Esophagus squamous epithelium (tissue), 5 donors: ENCODE measurements at regions not wholly inside any gene's neighbourhood (a gene's known extent, or its start where the extent isn't known, plus 50 kb on each side); places are given as distances from the start of the nearest gene placed in this dataset.

Experiments
- DNase-seq: peaks from one replicate; lab custom pipeline; 2025; lab: John Stamatoyannopoulos, UW
- H3K27ac ChIP-seq, 4 donors: fragments of 200-600 bp; sonication (generic); one replicate each; pipeline ENCODE4 v1.5.1; 2016 to 2019; ENCODE audit warnings: mild to moderate bottlenecking in 1 of 4
- H3K27me3 ChIP-seq, 4 donors: fragments of 200-600 bp; sonication (generic); 1 replicate in 3 of 4; 2 replicates in 1 of 4; pipeline versions ENCODE4 v1.5.1 to v1.6.0; 2017 to 2021; ENCODE audit warnings: antibody characterized with exemption in 1 of 4
- H3K36me3 ChIP-seq, 3 donors: fragments of 200-600 bp; sonication (generic); one replicate each; pipeline ENCODE4 v1.5.1; 2016 to 2019
- H3K4me1 ChIP-seq, 3 donors: fragments of 200-600 bp; sonication (generic); one replicate each; pipeline ENCODE4 v1.5.1; 2017 to 2019
- H3K4me3 ChIP-seq, 4 donors: fragments of 200-600 bp; sonication (generic); 1 replicate in 3 of 4; 2 replicates in 1 of 4; pipeline ENCODE4 v1.5.1; 2016 to 2019; ENCODE audit warnings: mild to moderate bottlenecking in 2 of 4, moderate library complexity in 1 of 4
- H3K9me3 ChIP-seq, 3 donors: fragments of 200-600 bp; sonication (generic); one replicate each; pipeline ENCODE4 v1.5.1; 2016 to 2019
- POLR2A ChIP-seq, 4 donors: fragments of 450-650 bp; IDR thresholded peaks; one replicate each; pipeline ENCODE4 v1.6.1; 2017; ENCODE audit warnings: antibody characterized with exemption in 4 of 4, mild to moderate bottlenecking in 4 of 4, moderate library complexity in 3 of 4
- WGBS, 2 donors: methylation state at CpG; one replicate each; pipeline ENCODE4 v1.1.5; 2018; 5-methylcytosine and 5-hydroxymethylcytosine counted together
- intact Hi-C: fragments of 100-400 bp; cut with DNase I; formaldehyde crosslinking; loops from one replicate; pipeline ENCODE4 v1.15.0; 2022
- TF ChIP-seq, protein P1 (sequence below), 6 experiments: fragments of 450-650 bp in 4 of 6; fragments of 200-600 bp in 2 of 6; sonication (generic) in 2 of 6; IDR thresholded peaks; one replicate each; pipeline ENCODE4 v1.5.1; 2016 to 2019; ENCODE audit warnings: antibody characterized with exemption in 6 of 6, mild to moderate bottlenecking in 4 of 6, moderate library complexity in 4 of 6
- donor health status: DM: yes; HTN: yes; CAD: no.

DNA sequence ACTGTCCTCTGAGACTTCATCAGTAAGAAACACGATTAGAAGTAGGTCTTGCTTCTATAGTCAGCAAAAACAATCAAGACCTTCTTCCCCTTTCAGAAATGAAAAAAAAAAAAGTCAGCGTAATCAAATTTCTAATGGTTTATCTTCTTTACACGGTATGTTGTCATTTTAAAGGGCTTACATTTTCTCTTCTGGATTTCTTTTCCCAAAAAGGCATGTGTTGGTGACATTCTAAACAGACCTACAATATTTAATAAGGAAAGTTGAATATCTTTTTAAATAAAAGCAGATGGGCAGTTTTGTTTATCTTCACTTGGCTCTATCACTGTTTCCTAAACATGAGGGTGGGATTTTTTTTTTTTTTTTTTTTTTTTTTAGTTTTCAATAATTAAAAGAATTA lies 197.3 kb upstream of the ADAMTS9 start:
- 63 to 72% methylated on average over 3 of the region's 3 CpGs for WGBS, 2 donors
- no peak overlapping the region for H3K4me3 ChIP-seq
- H3K27ac ChIP-seq = peak overlapping the region in 3 of 4 donors; percentile 7 to 48 (median 9)
- H3K36me3 ChIP-seq = no peaks in the 10 kb centered on the region
- H3K27me3 ChIP-seq = no peaks in the 10 kb centered on the region
- no peak for TF ChIP-seq POLR2A (IDR thresholded peaks at IDR 0.05)
- TF ChIP-seq, protein P1, sequence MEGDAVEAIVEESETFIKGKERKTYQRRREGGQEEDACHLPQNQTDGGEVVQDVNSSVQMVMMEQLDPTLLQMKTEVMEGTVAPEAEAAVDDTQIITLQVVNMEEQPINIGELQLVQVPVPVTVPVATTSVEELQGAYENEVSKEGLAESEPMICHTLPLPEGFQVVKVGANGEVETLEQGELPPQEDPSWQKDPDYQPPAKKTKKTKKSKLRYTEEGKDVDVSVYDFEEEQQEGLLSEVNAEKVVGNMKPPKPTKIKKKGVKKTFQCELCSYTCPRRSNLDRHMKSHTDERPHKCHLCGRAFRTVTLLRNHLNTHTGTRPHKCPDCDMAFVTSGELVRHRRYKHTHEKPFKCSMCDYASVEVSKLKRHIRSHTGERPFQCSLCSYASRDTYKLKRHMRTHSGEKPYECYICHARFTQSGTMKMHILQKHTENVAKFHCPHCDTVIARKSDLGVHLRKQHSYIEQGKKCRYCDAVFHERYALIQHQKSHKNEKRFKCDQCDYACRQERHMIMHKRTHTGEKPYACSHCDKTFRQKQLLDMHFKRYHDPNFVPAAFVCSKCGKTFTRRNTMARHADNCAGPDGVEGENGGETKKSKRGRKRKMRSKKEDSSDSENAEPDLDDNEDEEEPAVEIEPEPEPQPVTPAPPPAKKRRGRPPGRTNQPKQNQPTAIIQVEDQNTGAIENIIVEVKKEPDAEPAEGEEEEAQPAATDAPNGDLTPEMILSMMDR (IDR thresholded peaks at IDR 0.05) = no peak
- H3K4me1 ChIP-seq = peaks cover 0 to 18% (median under 1%) of the 10 kb centered on the region in 3 donors
- no peaks in the 10 kb centered on the region for H3K9me3 ChIP-seq
- intact Hi-C loops = no loop called here
- no peak for DNase-seq

DNA sequence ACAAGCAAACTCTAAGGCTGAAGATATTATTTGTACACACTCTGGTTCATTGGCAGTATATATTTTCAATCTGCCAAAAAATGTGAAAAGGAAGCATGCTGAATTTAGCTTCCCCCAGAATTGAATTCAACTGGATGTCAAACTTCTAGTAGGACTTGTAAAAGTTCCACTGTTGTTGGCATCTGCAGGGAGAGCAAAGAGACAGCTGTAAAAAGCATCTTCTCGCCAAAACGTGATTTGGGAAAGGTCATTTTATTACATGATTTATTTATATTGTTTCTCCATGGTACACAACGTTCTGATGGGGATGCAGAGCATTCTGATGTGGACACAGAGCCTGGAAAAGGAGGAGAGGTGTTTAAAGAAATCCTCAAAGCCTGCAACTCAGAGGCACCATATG lies 196.7 kb upstream of the ADAMTS9 start:
- Histone ChIP-seq H3K36me3 (no peaks in the 10 kb centered on the region), H3K4me1 (peaks cover 0 to 12% (median 0%) of the 10 kb centered on the region in 3 donors), H3K27ac (peak overlapping the region in 3 of 4 donors; percentile 7 to 48 (median 9)), H3K27me3 (no peaks in the 10 kb centered on the region), H3K4me3 (no peak overlapping the region), H3K9me3 (no peaks in the 10 kb centered on the region)
- intact Hi-C loops = no loop called here
- 54 to 61% methylated on average over 3 of the region's 3 CpGs for WGBS, 2 donors
- no peak for DNase-seq
- TF ChIP-seq, protein P1 (IDR thresholded peaks at IDR 0.05) = no peak
- TF ChIP-seq POLR2A (IDR thresholded peaks at IDR 0.05) = no peak

DNA sequence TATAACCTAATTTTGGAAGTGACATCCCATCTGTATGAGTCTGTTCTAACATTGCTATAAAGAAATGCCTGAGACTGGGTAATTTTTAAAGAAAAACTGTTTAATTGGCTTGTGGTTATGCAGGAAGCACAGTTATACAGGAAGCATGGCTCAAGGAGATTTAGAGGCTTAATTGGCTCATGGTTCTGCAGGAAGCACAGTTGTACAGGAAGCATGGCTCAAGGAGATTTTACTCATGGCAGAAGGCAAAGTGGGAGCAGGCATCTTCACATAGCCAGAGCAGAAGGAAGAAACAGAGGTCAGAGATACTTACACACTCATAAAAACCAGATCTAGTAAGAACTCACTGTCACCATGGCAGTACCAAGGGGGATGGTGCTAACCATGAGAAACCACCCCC lies 193.1 kb upstream of the ADAMTS9 start:
- intact Hi-C loops = no loop called here
- TF ChIP-seq, protein P1 (IDR thresholded peaks at IDR 0.05) = no peak
- no peak for TF ChIP-seq POLR2A (IDR thresholded peaks at IDR 0.05)
- H3K9me3 ChIP-seq = no peaks in the 10 kb centered on the region
- no peak overlapping the region for H3K27ac ChIP-seq
- no peaks in the 10 kb centered on the region for H3K36me3 ChIP-seq
- no peak for DNase-seq
- no peak overlapping the region for H3K4me3 ChIP-seq
- H3K27me3 ChIP-seq = no peaks in the 10 kb centered on the region
- no peaks in the 10 kb centered on the region for H3K4me1 ChIP-seq

DNA sequence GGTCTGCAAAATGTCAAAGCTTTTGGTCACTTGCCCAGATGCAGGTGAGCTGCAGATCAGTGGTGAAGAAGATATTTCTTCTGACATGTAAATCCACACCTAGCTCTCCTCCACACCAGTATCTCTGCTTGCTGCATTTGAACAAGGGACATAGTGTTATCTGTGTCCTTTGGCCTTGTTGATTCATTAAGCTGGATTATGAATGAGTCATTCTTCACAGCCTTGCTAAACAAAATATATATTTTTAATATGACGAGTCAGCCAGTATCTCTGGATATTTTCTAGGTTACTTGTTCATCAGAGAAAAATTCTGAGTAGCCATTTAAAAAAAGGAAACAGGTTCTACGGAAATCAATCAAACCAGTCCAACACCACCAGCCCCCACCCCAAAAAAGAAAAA lies 190.6 kb upstream of the ADAMTS9 start:
- 47 to 63% methylated on average over 2 of the region's 2 CpGs for WGBS, 2 donors
- no peaks in the 10 kb centered on the region for H3K36me3 ChIP-seq
- H3K27me3 ChIP-seq = no peaks in the 10 kb centered on the region

DNA sequence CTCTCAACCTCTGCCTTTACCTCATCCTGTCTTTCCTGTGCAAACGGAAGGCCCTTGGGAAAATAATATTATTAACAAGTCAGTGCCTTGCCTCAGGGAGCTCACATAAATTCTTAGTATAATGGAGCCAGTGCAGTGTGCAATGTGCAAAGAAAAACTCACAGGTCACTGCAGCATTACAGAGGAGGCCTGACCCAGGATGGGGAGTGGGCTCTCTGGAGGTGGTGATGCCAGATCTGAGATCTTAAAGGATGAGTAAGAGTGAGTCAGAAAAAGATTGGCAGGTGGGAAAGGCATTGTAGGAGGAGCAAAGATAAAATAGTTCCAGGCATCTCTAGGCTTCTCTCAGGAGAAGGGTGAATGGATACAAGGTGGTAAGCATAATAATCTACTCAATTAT lies 185.6 kb upstream of the ADAMTS9 start:
- H3K27ac ChIP-seq = no peak overlapping the region
- H3K36me3 ChIP-seq = no peaks in the 10 kb centered on the region
- WGBS, 2 donors = 38 to 44% methylated on average over 1 of the region's 1 CpG
- no peaks in the 10 kb centered on the region for H3K27me3 ChIP-seq
- no peak for TF ChIP-seq POLR2A (IDR thresholded peaks at IDR 0.05)
- TF ChIP-seq, protein P1 (IDR thresholded peaks at IDR 0.05) = no peak
- intact Hi-C loops = no loop called here
- H3K4me3 ChIP-seq = no peak overlapping the region
- H3K9me3 ChIP-seq = peaks cover 0 to 8% (median 0%) of the 10 kb centered on the region in 3 donors
- DNase-seq = no peak
- H3K4me1 ChIP-seq = no peaks in the 10 kb centered on the region

More for the DNA sequence above, 190.6 kb upstream of the ADAMTS9 start:
- intact Hi-C loops = no loop called here
- no peak for DNase-seq
- H3K4me3 ChIP-seq = no peak overlapping the region
- TF ChIP-seq, protein P1 (IDR thresholded peaks at IDR 0.05) = no peak
- TF ChIP-seq POLR2A (IDR thresholded peaks at IDR 0.05) = no peak
- H3K9me3 ChIP-seq = no peaks in the 10 kb centered on the region
- no peaks in the 10 kb centered on the region for H3K4me1 ChIP-seq
- H3K27ac ChIP-seq = no peak overlapping the region
